ENCODE measurements at regions not wholly inside any gene's neighbourhood (a gene's known extent, or its start where the extent isn't known, plus 50 kb on each side); places are given as distances from the start of the nearest gene placed in this dataset.
A peak's percentile ranks its signal among the peaks of the same experiment; 100 is the strongest.
"Not testable (repeated sequence)": the region's sequence is repeated elsewhere in the genome, so short reads cannot be mapped to it uniquely, and the experiment has no call there.

GRCh38 chr21:9815181-9815789, 706.1 kb upstream of the TPTE start:
- DNase-seq (ENCODE audit: low spot score); intact Hi-C loops (cut with DNase I): not testable (repeated sequence)

GRCh38 chr21:9816734-9817334, 704.5 kb upstream of the TPTE start:
- intact Hi-C loops (cut with DNase I); DNase-seq (ENCODE audit: low spot score): not testable (repeated sequence)

- intact Hi-C loops (cut with DNase I); DNase-seq (ENCODE audit: low spot score): not testable (repeated sequence)
These were observed 703.4 kb upstream of the TPTE start for GRCh38 chr21:9817841-9818441.

- intact Hi-C loops (cut with DNase I) = not testable (repeated sequence)
- DNase-seq (ENCODE audit: low spot score) = peak; percentile 53
These were observed 701.7 kb upstream of the TPTE start for GRCh38 chr21:9819549-9820192.

GRCh38 chr21:9820579-9820978, 700.8 kb upstream of the TPTE start:
- peak; percentile 74 for DNase-seq (ENCODE audit: low spot score)
- intact Hi-C loops (cut with DNase I) = not testable (repeated sequence)

- DNase-seq (ENCODE audit: low spot score) = peak; percentile 58
- intact Hi-C loops (cut with DNase I) = not testable (repeated sequence)
These were observed 699.9 kb upstream of the TPTE start for GRCh38 chr21:9821472-9821871.

- DNase-seq (ENCODE audit: low spot score) = peak; percentile 52
- intact Hi-C loops (cut with DNase I) = not testable (repeated sequence)
These were observed 699.1 kb upstream of the TPTE start for GRCh38 chr21:9822093-9822820.

GRCh38 chr21:9823197-9824157, 697.9 kb upstream of the TPTE start:
- intact Hi-C loops (cut with DNase I) = not testable (repeated sequence)
- DNase-seq (ENCODE audit: low spot score) = peak; percentile 92

- intact Hi-C loops (cut with DNase I) = not testable (repeated sequence)
- DNase-seq (ENCODE audit: low spot score) = peak; percentile 60
These were observed 690.6 kb upstream of the TPTE start for GRCh38 chr21:9830801-9831200.

GRCh38 chr21:9832751-9833150, 688.6 kb upstream of the TPTE start:
- intact Hi-C loops (cut with DNase I) = not testable (repeated sequence)
- peak; percentile 83 for DNase-seq (ENCODE audit: low spot score)

- DNase-seq (ENCODE audit: low spot score) = peak; percentile 56
- intact Hi-C loops (cut with DNase I) = not testable (repeated sequence)
These were observed 684.8 kb upstream of the TPTE start for GRCh38 chr21:9836547-9836946.

- intact Hi-C loops (cut with DNase I) = not testable (repeated sequence)
- peak; percentile 63 for DNase-seq (ENCODE audit: low spot score)
These were observed 684.4 kb upstream of the TPTE start for GRCh38 chr21:9837001-9837400.

- intact Hi-C loops (cut with DNase I) = not testable (repeated sequence)
- peak; percentile 83 for DNase-seq (ENCODE audit: low spot score)
These were observed 683.9 kb upstream of the TPTE start for GRCh38 chr21:9837526-9837925.

- peak; percentile 89 for DNase-seq (ENCODE audit: low spot score)
- intact Hi-C loops (cut with DNase I) = no loop called here
These were observed 683.2 kb upstream of the TPTE start for GRCh38 chr21:9837946-9838737.

- intact Hi-C loops (cut with DNase I) = no loop called here
- peak; percentile 88 for DNase-seq (ENCODE audit: low spot score)
These were observed 682.4 kb upstream of the TPTE start for GRCh38 chr21:9838738-9839642.

GRCh38 chr21:9844106-9844505, 677.3 kb upstream of the TPTE start:
- intact Hi-C loops (cut with DNase I) = not testable (repeated sequence)
- DNase-seq (ENCODE audit: low spot score) = peak; percentile 59

GRCh38 chr21:9847511-9847910, 673.9 kb upstream of the TPTE start:
- intact Hi-C loops (cut with DNase I) = not testable (repeated sequence)
- peak; percentile 71 for DNase-seq (ENCODE audit: low spot score)
